Vagina (tissue), 2 donors: ENCODE measurements at regions not wholly inside any gene's neighbourhood (a gene's known extent, or its start where the extent isn't known, plus 50 kb on each side); places are given as distances from the start of the nearest gene placed in this dataset.

Experiments used
- DNase-seq, 2 donors: peaks; one replicate each; pipeline ENCODE4 v3.0.0-alpha.2; 2017; ENCODE audit errors: extremely low spot score in 2 of 2
- H3K27ac ChIP-seq: fragments of 200-600 bp; sonication (generic); one replicate; pipeline ENCODE4 v1.5.1; 2019
- H3K27me3 ChIP-seq: fragments of 200-600 bp; sonication (generic); one replicate; pipeline ENCODE4 v1.5.1; 2019
- H3K36me3 ChIP-seq, 2 donors: fragments of 200-600 bp; sonication (generic); one replicate each; pipeline ENCODE4 v1.5.1; 2017 to 2019
- H3K4me1 ChIP-seq: fragments of 200-600 bp; sonication (generic); one replicate; pipeline ENCODE4 v1.5.1; 2019
- H3K4me3 ChIP-seq, 2 donors: fragments of 200-600 bp; sonication (generic); 1 replicate in 1 of 2; 2 replicates in 1 of 2; pipeline ENCODE4 v1.5.1; 2016 to 2019
- H3K9me3 ChIP-seq: fragments of 200-600 bp; sonication (generic); one replicate; pipeline ENCODE4 v1.5.1; 2019
- POLR2A ChIP-seq, 2 donors: fragments of 450-650 bp; IDR thresholded peaks; one replicate each; pipeline ENCODE4 v1.6.1; 2017; ENCODE audit warnings: antibody characterized with exemption in 2 of 2, mild to moderate bottlenecking in 2 of 2, moderate library complexity in 2 of 2
- POLR2AphosphoS5 ChIP-seq, 2 donors: sonication (generic); formaldehyde crosslinking; IDR thresholded peaks; one replicate each; pipeline ENCODE4 v1.9.0; 2017; ENCODE audit warnings: antibody characterized with exemption in 2 of 2, mild to moderate bottlenecking in 2 of 2, low read depth in 1 of 2; ENCODE audit not compliant: insufficient read depth in 1 of 2
- intact Hi-C: fragments of 100-400 bp; cut with DNase I; formaldehyde crosslinking; loops from one replicate; pipeline ENCODE4 v1.15.1; 2023
- TF ChIP-seq, protein P1 (sequence below), 3 experiments: fragments of 450-650 bp in 2 of 3; fragments of 200-600 bp in 1 of 3; sonication (generic) in 1 of 3; IDR thresholded peaks; one replicate each; pipeline ENCODE4 v1.5.1; 2017 to 2019; ENCODE audit warnings: antibody characterized with exemption in 3 of 3, mild to moderate bottlenecking in 2 of 3, moderate library complexity in 2 of 3

DNA sequence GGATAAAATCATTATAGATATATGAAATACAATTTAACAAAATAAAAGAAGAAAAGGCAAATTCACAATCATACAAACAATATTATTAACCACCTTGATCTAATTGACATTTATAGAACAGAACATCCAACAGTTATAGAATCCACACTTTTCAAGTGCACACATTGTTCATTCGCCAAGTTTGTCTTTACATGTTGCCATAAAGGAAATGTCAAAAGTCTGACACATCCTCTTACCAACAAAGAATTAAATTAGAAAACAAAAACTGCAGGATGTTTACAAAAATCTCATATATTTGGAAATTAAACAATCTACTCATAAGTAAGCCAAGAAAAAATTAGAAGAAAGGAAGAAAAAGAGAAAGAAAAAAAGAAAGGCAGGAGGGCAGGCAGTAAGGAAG lies 909.2 kb upstream of the EPHA6 start:
- Histone ChIP-seq H3K9me3 (no peaks in the 10 kb centered on the region), H3K4me3 (no peak overlapping the region), H3K4me1 (no peaks in the 10 kb centered on the region), H3K27me3 (no peaks in the 10 kb centered on the region), H3K27ac (no peak overlapping the region), H3K36me3 (no peaks in the 10 kb centered on the region)
- TF ChIP-seq, protein P1, sequence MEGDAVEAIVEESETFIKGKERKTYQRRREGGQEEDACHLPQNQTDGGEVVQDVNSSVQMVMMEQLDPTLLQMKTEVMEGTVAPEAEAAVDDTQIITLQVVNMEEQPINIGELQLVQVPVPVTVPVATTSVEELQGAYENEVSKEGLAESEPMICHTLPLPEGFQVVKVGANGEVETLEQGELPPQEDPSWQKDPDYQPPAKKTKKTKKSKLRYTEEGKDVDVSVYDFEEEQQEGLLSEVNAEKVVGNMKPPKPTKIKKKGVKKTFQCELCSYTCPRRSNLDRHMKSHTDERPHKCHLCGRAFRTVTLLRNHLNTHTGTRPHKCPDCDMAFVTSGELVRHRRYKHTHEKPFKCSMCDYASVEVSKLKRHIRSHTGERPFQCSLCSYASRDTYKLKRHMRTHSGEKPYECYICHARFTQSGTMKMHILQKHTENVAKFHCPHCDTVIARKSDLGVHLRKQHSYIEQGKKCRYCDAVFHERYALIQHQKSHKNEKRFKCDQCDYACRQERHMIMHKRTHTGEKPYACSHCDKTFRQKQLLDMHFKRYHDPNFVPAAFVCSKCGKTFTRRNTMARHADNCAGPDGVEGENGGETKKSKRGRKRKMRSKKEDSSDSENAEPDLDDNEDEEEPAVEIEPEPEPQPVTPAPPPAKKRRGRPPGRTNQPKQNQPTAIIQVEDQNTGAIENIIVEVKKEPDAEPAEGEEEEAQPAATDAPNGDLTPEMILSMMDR (IDR thresholded peaks at IDR 0.05) = no peak
- no peak for TF ChIP-seq POLR2AphosphoS5 (IDR thresholded peaks at IDR 0.05; ENCODE audit: insufficient read depth in 1 of 2, low read depth in 1 of 2)
- TF ChIP-seq POLR2A (IDR thresholded peaks at IDR 0.05) = no peak
- no peak for DNase-seq
- intact Hi-C loops = no loop called here

DNA sequence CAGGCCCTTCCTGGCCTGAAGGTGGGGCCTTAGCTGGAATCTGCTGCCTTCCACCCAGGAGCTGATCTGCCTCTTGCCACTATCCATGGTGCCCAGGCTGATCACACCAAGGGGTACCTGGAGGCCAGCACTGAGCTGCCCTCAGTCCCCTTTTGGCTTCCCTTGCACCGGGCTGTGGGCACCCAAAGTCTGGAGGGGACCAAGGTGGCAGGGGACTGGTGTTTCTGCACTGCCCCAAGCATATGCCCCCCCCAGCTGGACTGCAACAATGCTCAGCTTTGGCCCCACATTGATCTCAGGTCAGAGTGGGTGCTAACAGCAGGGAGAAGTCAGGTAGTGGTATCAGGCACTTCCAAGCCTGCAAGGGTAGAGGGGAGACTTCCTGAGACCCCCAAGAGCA lies 902.6 kb upstream of the EPHA6 start:
- no peak overlapping the region for H3K27ac ChIP-seq
- intact Hi-C loops = no loop called here
- H3K9me3 ChIP-seq = no peaks in the 10 kb centered on the region
- no peaks in the 10 kb centered on the region for H3K4me1 ChIP-seq
- no peak for TF ChIP-seq POLR2AphosphoS5 (IDR thresholded peaks at IDR 0.05; ENCODE audit: insufficient read depth in 1 of 2, low read depth in 1 of 2)
- TF ChIP-seq POLR2A (IDR thresholded peaks at IDR 0.05) = no peak
- H3K27me3 ChIP-seq = no peaks in the 10 kb centered on the region
- no peak overlapping the region for H3K4me3 ChIP-seq
- H3K36me3 ChIP-seq = no peaks in the 10 kb centered on the region
- no peak for DNase-seq

DNA sequence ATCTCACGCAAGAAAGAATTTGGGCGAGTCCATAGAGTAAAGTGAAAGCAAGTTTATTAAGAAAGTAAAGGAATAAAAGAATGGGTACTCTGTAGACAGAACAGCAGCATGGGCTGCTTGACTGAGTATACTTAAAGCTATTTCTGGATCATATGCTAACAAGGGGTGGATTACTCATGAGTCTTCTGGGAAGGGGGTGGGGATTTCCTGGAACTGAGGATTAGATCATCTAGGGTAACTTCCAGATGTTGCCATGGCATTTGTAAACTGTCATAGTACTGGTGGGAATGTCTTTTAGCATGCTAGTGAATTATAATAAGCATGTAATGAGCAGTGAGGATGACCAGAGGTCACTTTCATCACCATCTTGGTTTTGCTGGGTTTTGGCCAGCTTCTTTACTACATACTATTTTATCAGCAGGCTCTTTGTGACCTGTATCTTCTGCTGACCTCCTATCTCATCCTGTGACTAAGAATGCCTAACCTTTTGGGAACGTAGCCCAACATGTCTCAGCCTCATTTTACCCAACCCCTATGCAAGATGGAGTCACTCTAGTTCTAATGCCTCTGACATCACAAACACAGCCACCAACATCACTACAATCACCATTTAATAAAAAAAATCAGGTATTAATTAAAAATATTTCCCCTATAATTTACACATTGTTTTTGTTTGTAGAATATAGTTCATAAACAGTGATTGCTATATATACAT lies 890.7 kb upstream of the EPHA6 start:
- Histone ChIP-seq H3K4me3 (no peak overlapping the region), H3K4me1 (peaks cover 6% of the 10 kb centered on the region), H3K9me3 (no peaks in the 10 kb centered on the region), H3K27ac (no peak overlapping the region), H3K36me3 (no peaks in the 10 kb centered on the region), H3K27me3 (no peaks in the 10 kb centered on the region)
- no peak for TF ChIP-seq POLR2A (IDR thresholded peaks at IDR 0.05)
- DNase-seq = no peak
- intact Hi-C loops = no loop called here

DNA sequence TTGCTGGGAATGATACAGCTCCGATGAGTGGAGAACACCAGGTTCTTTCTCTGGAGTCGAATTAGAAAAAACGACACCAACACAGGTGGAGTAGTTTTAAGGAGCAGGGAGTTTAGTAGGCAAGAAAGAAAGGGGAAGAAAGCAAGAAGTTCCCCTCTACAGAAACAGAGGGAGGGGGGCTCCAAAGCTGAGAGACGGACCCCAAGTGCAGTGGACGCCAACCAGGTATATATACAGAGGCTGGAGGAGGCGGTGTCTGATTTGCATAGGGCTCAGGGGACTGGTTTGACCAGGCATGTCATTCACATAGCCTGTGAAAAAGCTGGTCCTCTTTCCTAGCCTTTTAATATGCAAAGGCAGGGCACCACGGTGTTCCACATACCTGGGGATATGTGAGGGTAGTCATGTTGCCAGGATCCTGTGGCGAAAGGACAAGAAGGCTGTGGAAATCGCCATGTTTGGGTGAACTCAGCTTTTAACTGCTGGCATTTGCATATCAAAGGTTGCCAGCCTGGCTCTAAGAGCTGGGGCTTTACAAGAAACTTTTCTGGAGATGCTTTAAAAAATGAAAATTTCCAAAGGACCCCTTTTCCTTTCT lies 887.4 kb upstream of the EPHA6 start:
- intact Hi-C loops = no loop called here
- no peak for DNase-seq

DNA sequence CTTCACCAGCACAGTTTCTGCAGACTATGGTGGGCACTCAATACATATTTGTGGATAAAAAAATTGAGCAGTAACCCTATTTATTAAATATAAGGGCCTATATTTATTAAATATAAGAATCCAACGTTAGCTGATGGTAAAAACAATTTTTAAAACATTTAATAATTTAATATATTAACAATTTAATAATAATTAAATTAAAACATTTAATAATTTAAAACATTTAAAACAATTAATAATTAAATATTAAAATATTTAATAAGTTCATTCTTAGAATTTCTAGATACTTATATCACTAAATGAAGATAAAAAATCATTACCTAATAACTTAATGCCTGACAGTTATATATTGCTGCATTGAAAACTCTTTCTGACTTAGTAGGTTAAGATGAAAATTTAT lies 880.2 kb upstream of the EPHA6 start:
- Histone ChIP-seq H3K4me3 (no peak overlapping the region), H3K4me1 (no peaks in the 10 kb centered on the region), H3K27me3 (no peaks in the 10 kb centered on the region), H3K27ac (no peak overlapping the region), H3K9me3 (no peaks in the 10 kb centered on the region), H3K36me3 (no peaks in the 10 kb centered on the region)
- TF ChIP-seq POLR2AphosphoS5 (IDR thresholded peaks at IDR 0.05; ENCODE audit: insufficient read depth in 1 of 2, low read depth in 1 of 2) (no peak), POLR2A (IDR thresholded peaks at IDR 0.05) (no peak)
- TF ChIP-seq, protein P1 (IDR thresholded peaks at IDR 0.05) = no peak
- DNase-seq = no peak
- intact Hi-C loops = no loop called here

More for the DNA sequence above, 887.4 kb upstream of the EPHA6 start:
- Histone ChIP-seq H3K36me3 (no peaks in the 10 kb centered on the region), H3K27me3 (no peaks in the 10 kb centered on the region), H3K4me1 (peaks cover 6% of the 10 kb centered on the region), H3K27ac (no peak overlapping the region), H3K4me3 (no peak overlapping the region), H3K9me3 (no peaks in the 10 kb centered on the region)
- TF ChIP-seq POLR2AphosphoS5 (IDR thresholded peaks at IDR 0.05; ENCODE audit: insufficient read depth in 1 of 2, low read depth in 1 of 2) (no peak), POLR2A (IDR thresholded peaks at IDR 0.05) (no peak)
- TF ChIP-seq, protein P1 (IDR thresholded peaks at IDR 0.05) = no peak

DNA sequence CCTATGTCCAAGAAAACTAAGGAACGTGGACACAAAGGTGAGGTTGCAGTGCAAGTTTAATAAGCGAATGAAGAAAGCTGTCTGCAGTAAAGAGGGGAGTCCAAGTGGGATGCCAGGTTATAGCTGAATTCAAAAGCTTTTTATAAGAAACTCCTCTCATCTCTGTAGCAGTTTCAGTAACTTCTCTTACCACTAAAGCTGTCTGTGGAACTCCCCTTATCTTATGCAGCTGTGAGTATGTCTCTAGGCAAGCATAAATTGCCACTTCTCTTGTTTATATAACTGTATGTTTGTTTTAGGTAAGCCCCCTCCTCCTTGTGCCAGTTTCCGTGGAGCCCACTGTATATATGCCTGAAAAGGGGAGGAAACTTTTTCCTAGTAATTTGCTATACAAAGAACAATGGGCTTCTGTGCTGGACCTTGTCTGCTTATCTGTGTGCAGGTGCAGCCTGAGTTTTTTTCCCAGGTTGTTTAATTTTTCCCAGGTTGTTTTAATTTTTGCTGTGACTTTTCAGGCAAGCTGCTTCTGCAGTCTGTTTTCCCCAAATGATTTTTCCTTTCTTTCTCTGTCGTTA lies 875.1 kb upstream of the EPHA6 start:
- TF ChIP-seq POLR2A (IDR thresholded peaks at IDR 0.05) = no peak
- no peak for TF ChIP-seq POLR2AphosphoS5 (IDR thresholded peaks at IDR 0.05; ENCODE audit: insufficient read depth in 1 of 2, low read depth in 1 of 2)
- TF ChIP-seq, protein P1 (IDR thresholded peaks at IDR 0.05) = no peak
- H3K4me3 ChIP-seq = no peak overlapping the region
- no peak for DNase-seq
- H3K9me3 ChIP-seq = no peaks in the 10 kb centered on the region
- no peaks in the 10 kb centered on the region for H3K36me3 ChIP-seq
- no peaks in the 10 kb centered on the region for H3K4me1 ChIP-seq
- intact Hi-C loops = no loop called here
- H3K27ac ChIP-seq = no peak overlapping the region
- no peaks in the 10 kb centered on the region for H3K27me3 ChIP-seq
